ENCODE measurements at regions not wholly inside any gene's neighbourhood (a gene's known extent, or its start where the extent isn't known, plus 50 kb on each side); places are given as distances from the start of the nearest gene placed in this dataset.

- Histone ChIP-seq H3K27ac (no peak overlapping the region), H3K27me3 (no peaks in the 10 kb centered on the region), H3K4me3 (no peak overlapping the region), H3K4me1 (peaks cover 0 to 6% of the 10 kb centered on the region in 2 donors), H3K9me3 (no peaks in the 10 kb centered on the region), H3K36me3 (no peaks in the 10 kb centered on the region)
- DNase-seq (ENCODE audit: low spot score in 2 of 2) = no peak
- no peak for TF ChIP-seq POLR2A (IDR thresholded peaks at IDR 0.05)
- TF ChIP-seq POLR2AphosphoS5 (IDR thresholded peaks at IDR 0.05) = peak in 1 of 3 donors; percentile 17
- TF ChIP-seq, protein P1, sequence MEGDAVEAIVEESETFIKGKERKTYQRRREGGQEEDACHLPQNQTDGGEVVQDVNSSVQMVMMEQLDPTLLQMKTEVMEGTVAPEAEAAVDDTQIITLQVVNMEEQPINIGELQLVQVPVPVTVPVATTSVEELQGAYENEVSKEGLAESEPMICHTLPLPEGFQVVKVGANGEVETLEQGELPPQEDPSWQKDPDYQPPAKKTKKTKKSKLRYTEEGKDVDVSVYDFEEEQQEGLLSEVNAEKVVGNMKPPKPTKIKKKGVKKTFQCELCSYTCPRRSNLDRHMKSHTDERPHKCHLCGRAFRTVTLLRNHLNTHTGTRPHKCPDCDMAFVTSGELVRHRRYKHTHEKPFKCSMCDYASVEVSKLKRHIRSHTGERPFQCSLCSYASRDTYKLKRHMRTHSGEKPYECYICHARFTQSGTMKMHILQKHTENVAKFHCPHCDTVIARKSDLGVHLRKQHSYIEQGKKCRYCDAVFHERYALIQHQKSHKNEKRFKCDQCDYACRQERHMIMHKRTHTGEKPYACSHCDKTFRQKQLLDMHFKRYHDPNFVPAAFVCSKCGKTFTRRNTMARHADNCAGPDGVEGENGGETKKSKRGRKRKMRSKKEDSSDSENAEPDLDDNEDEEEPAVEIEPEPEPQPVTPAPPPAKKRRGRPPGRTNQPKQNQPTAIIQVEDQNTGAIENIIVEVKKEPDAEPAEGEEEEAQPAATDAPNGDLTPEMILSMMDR (IDR thresholded peaks at IDR 0.05) = no peak
- intact Hi-C loops (cut with DNase I; ENCODE audit: low total_unique reads) = no loop called here
These were observed 96.8 kb upstream of the SOX4 start for GRCh38 chr6:21496706-21497105.

DNA sequence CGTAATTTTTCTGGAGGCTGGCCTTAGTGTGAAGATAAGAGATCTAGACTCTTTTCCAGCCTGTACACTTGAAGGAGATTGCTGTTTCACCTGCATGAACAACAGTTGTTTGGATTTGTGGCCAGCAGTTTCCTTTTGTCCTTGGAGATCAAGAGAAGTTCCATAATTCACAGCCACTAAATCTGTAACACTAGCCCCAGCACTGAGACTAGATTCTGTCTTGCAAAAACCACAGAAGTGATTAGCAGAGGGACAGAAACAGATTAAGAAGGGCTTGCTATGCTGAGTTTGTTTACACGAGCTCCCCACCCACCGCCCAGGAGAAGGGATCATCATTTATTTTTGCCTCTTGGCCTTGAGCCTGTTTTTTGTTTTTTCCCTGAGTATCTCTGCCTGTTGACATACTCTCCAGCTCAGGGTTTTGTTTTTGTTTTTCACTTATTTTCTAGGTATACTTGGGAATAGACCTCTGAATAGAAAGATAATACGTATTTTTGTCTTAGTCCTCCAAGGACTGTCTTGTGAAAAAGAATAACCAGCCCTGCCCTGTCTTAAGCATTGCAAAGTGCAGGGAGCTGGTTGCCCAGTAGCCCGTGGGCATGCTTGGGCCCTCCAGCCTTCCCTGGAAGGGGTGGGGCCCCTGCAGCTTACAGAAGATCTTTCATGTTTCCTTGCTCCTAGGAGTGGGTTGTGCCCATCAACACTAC, 93.1 kb upstream of the SOX4 start:
- H3K4me3 ChIP-seq = no peak overlapping the region
- no peaks in the 10 kb centered on the region for H3K36me3 ChIP-seq
- no peak for DNase-seq (ENCODE audit: low spot score in 2 of 2)
- TF ChIP-seq, protein P1 (IDR thresholded peaks at IDR 0.05) = no peak
- no peak for TF ChIP-seq POLR2AphosphoS5 (IDR thresholded peaks at IDR 0.05)
- no peak for TF ChIP-seq POLR2A (IDR thresholded peaks at IDR 0.05)
- peak overlapping the region; percentile 23 to 29 for H3K27ac ChIP-seq
- peaks cover 0 to 6% of the 10 kb centered on the region in 2 donors for H3K4me1 ChIP-seq
- no peaks in the 10 kb centered on the region for H3K27me3 ChIP-seq
- intact Hi-C loops (cut with DNase I; ENCODE audit: low total_unique reads) = no loop called here
- no peaks in the 10 kb centered on the region for H3K9me3 ChIP-seq

DNA sequence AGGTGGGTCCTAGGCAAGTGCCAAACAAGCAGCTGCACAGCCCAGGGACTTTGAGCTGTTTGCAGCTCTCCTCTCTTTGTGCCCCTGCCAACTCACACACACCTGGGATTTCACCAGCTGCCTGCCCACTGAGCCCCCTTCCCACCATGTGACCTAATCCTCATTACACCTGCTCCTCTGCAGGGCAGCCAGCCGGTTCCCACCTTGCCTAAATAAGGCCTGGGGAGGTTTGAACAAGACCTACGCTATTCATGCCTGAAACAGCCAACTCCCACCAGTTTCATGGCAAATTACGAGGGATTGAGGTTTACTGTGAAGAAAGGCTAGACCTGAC, 92.6 kb upstream of the SOX4 start:
- Histone ChIP-seq H3K9me3 (no peaks in the 10 kb centered on the region), H3K27ac (peak overlapping the region; percentile 23 to 29)
- DNase-seq (ENCODE audit: low spot score in 2 of 2) = no peak

GRCh38 chr6:21501815-21502214, 91.7 kb upstream of the SOX4 start:
- no peaks in the 10 kb centered on the region for H3K36me3 ChIP-seq
- no peak for TF ChIP-seq POLR2AphosphoS5 (IDR thresholded peaks at IDR 0.05)
- TF ChIP-seq, protein P1 (IDR thresholded peaks at IDR 0.05) = no peak
- no peak for TF ChIP-seq POLR2A (IDR thresholded peaks at IDR 0.05)
- H3K4me1 ChIP-seq = peaks cover 0 to 6% of the 10 kb centered on the region in 2 donors
- H3K27me3 ChIP-seq = no peaks in the 10 kb centered on the region
- DNase-seq (ENCODE audit: low spot score in 2 of 2) = no peak
- intact Hi-C loops (cut with DNase I; ENCODE audit: low total_unique reads) = no loop called here
- no peaks in the 10 kb centered on the region for H3K9me3 ChIP-seq
- peak overlapping the region in 1 of 2 donors; percentile 23 for H3K27ac ChIP-seq
- H3K4me3 ChIP-seq = no peak overlapping the region

More for the DNA sequence above, 92.6 kb upstream of the SOX4 start:
- H3K4me3 ChIP-seq = no peak overlapping the region
- intact Hi-C loops (cut with DNase I; ENCODE audit: low total_unique reads) = no loop called here
- peaks cover 0 to 6% of the 10 kb centered on the region in 2 donors for H3K4me1 ChIP-seq
- H3K36me3 ChIP-seq = no peaks in the 10 kb centered on the region
- no peak for TF ChIP-seq POLR2A (IDR thresholded peaks at IDR 0.05)
- TF ChIP-seq, protein P1 (IDR thresholded peaks at IDR 0.05) = no peak
- no peak for TF ChIP-seq POLR2AphosphoS5 (IDR thresholded peaks at IDR 0.05)
- no peaks in the 10 kb centered on the region for H3K27me3 ChIP-seq

GRCh38 chr6:21502682-21503081, 90.9 kb upstream of the SOX4 start:
- no peaks in the 10 kb centered on the region for H3K9me3 ChIP-seq
- no peaks in the 10 kb centered on the region for H3K27me3 ChIP-seq
- peaks cover 0 to 6% of the 10 kb centered on the region in 2 donors for H3K4me1 ChIP-seq
- intact Hi-C loops (cut with DNase I; ENCODE audit: low total_unique reads) = no loop called here
- peak overlapping the region in 1 of 2 donors; percentile 23 for H3K27ac ChIP-seq
- TF ChIP-seq POLR2AphosphoS5 (IDR thresholded peaks at IDR 0.05) (no peak), POLR2A (IDR thresholded peaks at IDR 0.05) (no peak)
- TF ChIP-seq, protein P1 (IDR thresholded peaks at IDR 0.05) = no peak
- H3K4me3 ChIP-seq = no peak overlapping the region
- DNase-seq (ENCODE audit: low spot score in 2 of 2) = no peak
- no peaks in the 10 kb centered on the region for H3K36me3 ChIP-seq
